HK-2 (cell line): ENCODE measurements at regions not wholly inside any gene's neighbourhood (a gene's known extent, or its start where the extent isn't known, plus 50 kb on each side); places are given as distances from the start of the nearest gene placed in this dataset.

ENCODE experiments used
- DNase-seq: peaks from one replicate; pipeline ENCODE4 v3.0.0-alpha.2; 2018; ENCODE audit not compliant: unreplicated experiment

DNA sequence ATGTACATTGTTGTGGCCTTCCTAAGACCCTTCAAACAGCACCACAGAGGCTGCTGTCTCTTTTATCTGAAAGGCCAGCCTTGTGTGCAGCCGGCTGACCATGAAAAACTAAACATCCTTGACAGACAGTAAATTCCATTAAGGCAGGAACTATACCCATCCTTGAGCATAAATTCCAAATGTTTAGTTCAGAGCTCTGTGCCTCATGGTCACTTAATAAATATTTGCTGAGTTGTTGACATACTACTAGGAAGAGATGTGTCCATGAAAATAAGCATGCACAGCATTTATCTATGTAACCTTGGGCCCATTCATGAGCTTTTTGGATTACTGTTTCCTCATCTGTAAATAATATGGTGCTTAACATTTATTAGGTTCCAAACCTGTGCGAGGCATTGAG, 424.8 kb downstream of the HRH4 start:
- DNase-seq, result no peak

GRCh38 chr18:24894880-24895279, 434.4 kb downstream of the HRH4 start:
- no peak for DNase-seq

DNA sequence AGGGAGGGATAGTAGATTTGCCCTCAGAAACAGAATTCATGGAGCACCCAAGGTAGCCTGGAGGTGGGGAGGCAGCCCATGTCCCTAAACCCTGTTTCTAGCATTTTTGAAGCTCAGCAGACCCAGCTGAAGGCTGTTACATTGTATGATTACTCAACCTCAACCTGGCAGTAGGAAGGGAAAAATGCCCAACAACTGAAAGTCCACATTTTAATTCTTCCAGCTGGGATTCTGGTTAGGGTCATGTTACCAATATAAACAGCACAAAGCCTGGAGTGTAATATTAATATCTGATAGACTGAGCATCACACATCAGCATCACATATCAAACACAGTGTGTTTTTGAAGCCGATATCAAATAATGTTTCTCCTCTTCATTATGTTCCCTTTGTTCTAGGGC, 437.0 kb downstream of the HRH4 start:
- no peak for DNase-seq

GRCh38 chr18:24910221-24910620, 441.7 kb downstream of the ZNF521 start:
- no peak for DNase-seq

GRCh38 chr18:24913507-24914170, 438.3 kb downstream of the ZNF521 start:
- DNase-seq, result no peak

GRCh38 chr18:24914171-24914525, 437.8 kb downstream of the ZNF521 start:
- DNase-seq, result no peak

DNA sequence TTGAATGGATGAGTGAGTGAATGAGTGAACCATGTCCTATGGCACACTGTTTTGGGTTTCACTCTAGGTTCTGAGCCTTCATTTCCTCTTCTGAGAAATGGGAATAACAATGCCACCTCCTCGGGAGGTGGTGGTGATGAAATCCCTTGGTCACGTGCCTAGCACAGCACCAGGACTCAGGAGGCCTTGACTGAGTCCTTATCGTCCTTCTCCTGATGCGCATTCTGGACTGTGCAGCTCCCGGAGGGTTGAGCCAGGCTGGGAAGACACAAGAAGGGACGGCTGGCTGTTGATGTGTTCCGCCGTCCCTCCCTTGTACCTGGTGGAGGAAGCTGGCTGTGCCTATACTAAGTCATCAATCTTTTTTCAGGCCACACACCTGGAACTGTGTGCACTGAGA, 437.3 kb downstream of the ZNF521 start:
- DNase-seq, result no peak

GRCh38 chr18:24915547-24915946, 436.4 kb downstream of the ZNF521 start:
- no peak for DNase-seq

DNA sequence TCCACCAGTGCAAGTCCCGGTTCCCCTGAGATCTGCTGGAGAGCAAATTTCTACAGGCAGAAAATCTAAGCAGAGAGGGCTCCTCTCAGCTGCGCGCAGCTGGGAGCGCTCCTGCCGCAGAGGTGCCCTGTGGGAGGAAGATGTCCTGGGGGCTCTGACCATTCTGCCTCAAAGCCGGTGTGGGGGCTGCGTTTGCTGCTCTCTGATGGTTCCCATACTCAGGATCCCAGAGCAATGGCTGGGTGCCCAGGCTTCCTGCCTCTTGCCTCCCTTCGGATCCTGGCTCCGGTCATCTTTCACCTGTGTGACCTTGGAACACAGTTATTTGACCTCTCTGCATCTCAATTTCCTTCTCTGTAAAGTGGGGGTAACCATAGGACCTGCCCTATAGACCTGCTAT, 434.2 kb downstream of the ZNF521 start:
- DNase-seq, result no peak

DNA sequence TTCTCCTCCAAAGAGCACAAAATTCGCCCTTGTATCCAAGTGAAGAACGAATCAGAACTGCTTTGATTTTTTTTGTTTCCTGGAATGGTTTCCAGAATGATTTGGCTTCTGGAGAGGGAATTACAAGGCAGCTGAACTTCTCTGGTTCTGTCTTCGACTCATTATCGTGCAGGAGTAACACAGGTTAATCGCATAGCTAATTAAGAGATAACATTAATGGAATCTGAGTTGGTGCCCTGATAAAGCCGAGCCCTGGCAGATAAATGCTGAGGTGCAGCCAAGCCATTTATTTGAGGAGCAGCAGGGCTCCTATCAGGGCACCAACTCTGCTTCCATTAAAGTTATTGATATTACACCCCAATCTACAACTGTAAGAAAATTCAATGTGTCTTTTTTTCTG, 433.7 kb downstream of the ZNF521 start:
- no peak for DNase-seq

DNA sequence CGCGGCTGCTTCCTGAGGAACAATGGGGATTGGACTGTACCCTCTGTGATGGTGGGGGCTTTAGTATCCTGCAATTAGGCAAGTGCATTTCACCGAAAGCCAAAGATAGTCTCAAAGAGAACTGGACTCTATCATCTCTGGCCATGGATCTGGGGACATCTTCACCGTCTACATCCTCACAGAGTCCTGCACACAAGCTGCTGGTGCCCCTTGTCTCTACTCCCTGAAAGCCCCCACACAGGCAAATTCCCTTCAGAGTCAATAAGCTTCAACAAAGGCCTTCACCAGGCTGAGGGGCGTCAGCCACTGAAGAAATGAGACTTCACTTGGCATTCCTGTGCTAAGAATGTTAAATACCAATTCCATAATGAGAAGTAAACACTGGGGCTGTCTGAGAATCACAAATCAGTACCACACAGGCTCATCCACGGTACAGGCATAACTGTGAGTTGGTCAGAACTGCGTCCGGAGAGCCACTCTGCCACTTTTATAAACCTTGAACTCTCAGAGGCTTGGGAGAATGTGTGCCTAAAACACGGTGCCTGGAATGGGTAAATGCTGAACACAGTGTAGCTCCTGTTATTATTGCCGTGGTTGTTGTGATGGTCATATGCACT, 432.7 kb downstream of the ZNF521 start:
- no peak for DNase-seq

DNA sequence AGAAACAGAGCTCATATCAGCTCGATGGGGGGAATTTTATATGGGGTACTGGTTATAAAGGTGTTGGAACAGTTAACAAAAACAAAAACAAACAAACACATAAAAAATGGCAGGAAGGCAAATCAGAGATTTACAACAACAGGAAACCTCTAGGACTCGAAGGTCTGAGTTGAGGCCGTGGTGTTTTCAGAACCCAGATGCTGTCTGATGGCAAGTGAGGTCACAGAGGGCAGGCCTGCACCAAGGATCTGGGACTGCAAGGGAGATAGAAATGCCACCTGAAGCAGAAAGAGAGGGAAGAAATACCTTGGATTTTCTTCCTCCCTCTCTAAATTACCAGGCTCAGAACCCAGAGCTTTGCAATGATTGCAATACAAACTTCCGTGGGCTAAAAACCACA, 429.5 kb downstream of the ZNF521 start:
- no peak for DNase-seq

GRCh38 chr18:24923138-24923537, 428.8 kb downstream of the ZNF521 start:
- DNase-seq, result no peak

GRCh38 chr18:24924066-24924716, 427.8 kb downstream of the ZNF521 start:
- DNase-seq, result no peak

DNA sequence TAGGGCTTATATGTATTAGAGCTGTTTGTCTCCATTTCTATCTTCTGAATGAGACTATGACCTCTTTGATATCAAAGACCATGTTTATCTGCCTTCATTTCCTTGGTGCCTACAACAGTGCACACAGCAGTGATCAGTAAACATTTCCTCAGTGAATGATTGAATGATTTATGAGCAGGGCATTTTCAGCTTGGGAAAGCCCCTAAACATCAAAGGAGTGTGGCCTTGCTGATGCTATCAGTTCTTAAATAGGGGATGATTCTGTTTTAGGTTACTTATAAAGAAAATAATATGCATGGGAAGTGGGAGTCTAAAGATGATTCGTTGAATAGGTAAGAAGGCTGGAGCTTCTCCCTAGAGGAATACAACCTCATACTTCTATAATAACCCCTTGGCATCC, 425.3 kb downstream of the ZNF521 start:
- DNase-seq, result no peak

DNA sequence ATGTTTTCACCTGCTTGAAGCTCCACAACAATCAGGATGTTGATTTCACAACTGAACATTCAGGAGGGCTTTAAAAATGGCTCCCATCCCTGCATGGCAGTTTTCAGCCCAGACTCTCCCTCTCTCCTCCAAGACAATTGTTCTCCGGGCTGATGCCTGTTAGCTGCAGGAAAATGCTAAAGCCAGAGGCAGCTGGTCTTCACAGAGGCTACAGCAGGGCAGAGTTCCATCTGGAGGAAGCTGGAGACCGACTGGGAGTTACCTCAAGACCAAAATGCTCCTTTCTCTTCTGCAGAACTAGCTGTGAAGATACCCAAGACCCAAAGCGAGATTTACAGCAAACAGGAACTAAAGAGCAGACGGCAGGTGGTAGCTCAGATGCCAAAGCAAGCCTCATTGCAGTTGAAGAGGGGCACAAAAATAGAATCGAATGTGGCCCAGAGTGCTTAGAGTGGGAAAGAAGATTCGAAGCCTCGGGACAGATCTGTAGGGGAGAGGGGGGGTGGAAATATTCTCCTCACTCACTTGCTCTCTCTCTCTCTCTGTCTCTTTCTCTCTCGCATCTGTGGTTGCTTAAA, 423.6 kb downstream of the ZNF521 start:
- no peak for DNase-seq

GRCh38 chr18:24930478-24930877, 421.5 kb downstream of the ZNF521 start:
- no peak for DNase-seq

GRCh38 chr18:24930971-24931370, 421.0 kb downstream of the ZNF521 start:
- no peak for DNase-seq

DNA sequence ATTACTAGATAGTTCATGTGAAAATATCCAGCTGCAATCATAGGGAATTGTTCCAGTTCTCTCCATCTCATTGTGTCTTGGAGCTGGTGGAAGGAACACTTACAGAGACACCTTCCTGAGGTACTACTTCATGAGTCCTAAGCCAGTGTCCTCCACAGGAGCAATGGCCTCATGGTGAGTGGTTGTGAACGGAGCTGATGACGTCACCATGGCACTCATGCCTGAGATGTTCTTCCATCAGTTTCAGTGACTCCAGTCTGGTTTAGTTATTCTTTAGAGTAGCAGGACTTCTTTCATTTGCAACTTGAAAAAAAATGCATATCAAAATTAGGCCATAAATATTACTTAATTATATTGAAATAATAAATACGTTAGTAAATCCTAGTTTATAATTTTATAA, 418.6 kb downstream of the ZNF521 start:
- no peak for DNase-seq

- no peak for DNase-seq
These were observed 417.6 kb downstream of the ZNF521 start for GRCh38 chr18:24934258-24934932.

- DNase-seq, result no peak
These were observed 417.0 kb downstream of the ZNF521 start for GRCh38 chr18:24935008-24935407.

GRCh38 chr18:24935896-24936295, 416.1 kb downstream of the ZNF521 start:
- DNase-seq, result no peak

DNA sequence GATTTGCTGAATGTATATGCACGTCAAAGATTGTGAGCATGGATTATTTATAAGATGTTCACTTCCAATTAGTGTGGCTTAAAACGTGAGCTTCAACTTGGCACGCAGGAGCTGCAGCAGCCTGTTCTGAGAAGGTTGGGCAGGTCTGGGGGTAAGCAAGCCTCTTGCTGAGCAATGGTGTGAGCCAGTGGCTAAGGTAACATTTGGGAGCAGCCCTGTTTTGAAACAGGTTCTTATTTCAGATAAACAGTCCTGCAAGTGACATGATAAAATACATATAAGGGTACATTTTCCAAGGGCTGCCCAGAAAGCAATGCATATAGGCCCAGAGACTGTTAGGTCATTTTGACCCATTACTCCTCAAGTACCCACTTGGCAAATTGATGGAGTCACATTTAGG, 415.3 kb downstream of the ZNF521 start:
- DNase-seq, result no peak
